MCF 10A (cell line): ENCODE measurements at regions not wholly inside any gene's neighbourhood (a gene's known extent, or its start where the extent isn't known, plus 50 kb on each side); places are given as distances from the start of the nearest gene placed in this dataset.

Experiments used
- BruUV-seq: library from RNA; stranded (reverse); fragments of 400-500 nt; replicated peaks from 2 replicates; lab custom pipeline; 2021; lab: Mats Ljungman, UMichigan
- CTCF ChIA-PET: fragments of 300-600 bp; sonication (Branson Sonifier 250); formaldehyde crosslinking; extraction: SDS; loops from one replicate; lab custom pipeline; 2021; ENCODE audit warnings: antibody characterized with exemption, inconsistent platforms; lab: Yijun Ruan, JAX
- POLR2A ChIA-PET: fragments of 300-600, 350-650 bp; sonication (Branson Sonifier 250); formaldehyde crosslinking; extraction: SDS; loops from one replicate; lab custom pipeline; 2020; ENCODE audit warnings: antibody characterized with exemption, inconsistent platforms; lab: Yijun Ruan, JAX
- DNase-seq: peaks from one replicate; pipeline ENCODE4 v3.0.0-alpha.2; 2018; ENCODE audit not compliant: unreplicated experiment
- H3K27ac Mint-ChIP-seq: one replicate; pipeline ENCODE4 v1.8.0; 2022; ENCODE audit warnings: mild to moderate bottlenecking, low read depth, mixed read lengths; ENCODE audit not compliant: unreplicated experiment
- H3K27me3 Mint-ChIP-seq: one replicate; pipeline ENCODE4 v1.8.0; 2022; ENCODE audit warnings: mixed read lengths; ENCODE audit not compliant: insufficient read depth, unreplicated experiment
- H3K36me3 Mint-ChIP-seq: one replicate; pipeline ENCODE4 v1.8.0; 2022; ENCODE audit warnings: mild to moderate bottlenecking, moderate library complexity, mixed read lengths; ENCODE audit not compliant: insufficient read depth, unreplicated experiment
- H3K4me1 Mint-ChIP-seq: one replicate; pipeline ENCODE4 v1.8.0; 2022; ENCODE audit warnings: mixed read lengths; ENCODE audit not compliant: insufficient read depth, unreplicated experiment
- H3K4me3 Mint-ChIP-seq: one replicate; pipeline ENCODE4 v1.8.0; 2022; ENCODE audit warnings: mild to moderate bottlenecking, moderate library complexity, mixed read lengths; ENCODE audit not compliant: unreplicated experiment
- H3K9me3 Mint-ChIP-seq: one replicate; pipeline ENCODE4 v1.8.0; 2022; ENCODE audit warnings: mixed read lengths; ENCODE audit not compliant: unreplicated experiment
- CTCF ChIP-seq: fragments of 200-600 bp; IDR thresholded peaks from one replicate; pipeline ENCODE4 v1.8.0; 2022; ENCODE audit warnings: antibody characterized with exemption, mild to moderate bottlenecking; ENCODE audit not compliant: unreplicated experiment
- intact Hi-C: fragments of 100-400 bp; cut with micrococcal nuclease; formaldehyde crosslinking; loops from 2 replicates; pipeline ENCODE4 v1.14.1; 2022

- Mint-ChIP-seq H3K27me3 (no peaks in the 10 kb centered on the region), H3K9me3 (peaks cover 47% of the 10 kb centered on the region), H3K4me3 (no peak overlapping the region), H3K27ac (no peak overlapping the region), H3K36me3 (peaks cover 6% of the 10 kb centered on the region), H3K4me1 (no peaks in the 10 kb centered on the region)
- no peak for DNase-seq
- ChIA-PET CTCF (no interaction called here), POLR2A (no interaction called here)
- no peak for TF ChIP-seq CTCF
- no TSS peak for BruUV-seq
- intact Hi-C loops, result no loop called here
Observed at GRCh38 chr16:7113949-7114348, 218.7 kb upstream of the RBFOX1 start.

GRCh38 chr16:7113395-7113794 lies 219.2 kb upstream of the RBFOX1 start:
- no peak overlapping the region for H3K27ac Mint-ChIP-seq
- BruUV-seq, result no TSS peak
- peaks cover 6% of the 10 kb centered on the region for H3K36me3 Mint-ChIP-seq
- TF ChIP-seq CTCF, result no peak
- H3K27me3 Mint-ChIP-seq, result no peaks in the 10 kb centered on the region
- H3K9me3 Mint-ChIP-seq, result peaks cover 47% of the 10 kb centered on the region
- CTCF ChIA-PET, result no interaction called here
- H3K4me1 Mint-ChIP-seq, result no peaks in the 10 kb centered on the region
- POLR2A ChIA-PET, result no interaction called here
- no peak for DNase-seq
- no peak overlapping the region for H3K4me3 Mint-ChIP-seq
- intact Hi-C loops, result no loop called here

- ChIA-PET POLR2A (no interaction called here), CTCF (no interaction called here)
- Mint-ChIP-seq H3K9me3 (peaks cover 40% of the 10 kb centered on the region), H3K27ac (no peak overlapping the region), H3K4me1 (no peaks in the 10 kb centered on the region), H3K36me3 (no peaks in the 10 kb centered on the region), H3K27me3 (no peaks in the 10 kb centered on the region), H3K4me3 (no peak overlapping the region)
- TF ChIP-seq CTCF, result no peak
- BruUV-seq, result no TSS peak
- DNase-seq, result no peak
- intact Hi-C loops, result no loop called here
Observed at GRCh38 chr16:7111265-7111664, 221.4 kb upstream of the RBFOX1 start.

GRCh38 chr16:7107436-7107835 lies 225.2 kb upstream of the RBFOX1 start:
- no peak overlapping the region for H3K27ac Mint-ChIP-seq
- POLR2A ChIA-PET, result no interaction called here

More at GRCh38 chr16:7107436-7107835, 225.2 kb upstream of the RBFOX1 start:
- CTCF ChIA-PET, result interaction anchor here (0.7 kb wide), 1 partner anchor 208 kb away, joined by 4 read pairs; no protein-coding TSS in a partner anchor
- no peak for TF ChIP-seq CTCF
- DNase-seq, result no peak
- H3K36me3 Mint-ChIP-seq, result no peaks in the 10 kb centered on the region
- no peaks in the 10 kb centered on the region for H3K4me1 Mint-ChIP-seq
- H3K27me3 Mint-ChIP-seq, result no peaks in the 10 kb centered on the region
- H3K9me3 Mint-ChIP-seq, result peaks cover 48% of the 10 kb centered on the region
- intact Hi-C loops, result no loop called here
- no TSS peak for BruUV-seq
- no peak overlapping the region for H3K4me3 Mint-ChIP-seq
